ENCODE measurements at regions not wholly inside any gene's neighbourhood (a gene's known extent, or its start where the extent isn't known, plus 50 kb on each side); places are given as distances from the start of the nearest gene placed in this dataset.

DNA sequence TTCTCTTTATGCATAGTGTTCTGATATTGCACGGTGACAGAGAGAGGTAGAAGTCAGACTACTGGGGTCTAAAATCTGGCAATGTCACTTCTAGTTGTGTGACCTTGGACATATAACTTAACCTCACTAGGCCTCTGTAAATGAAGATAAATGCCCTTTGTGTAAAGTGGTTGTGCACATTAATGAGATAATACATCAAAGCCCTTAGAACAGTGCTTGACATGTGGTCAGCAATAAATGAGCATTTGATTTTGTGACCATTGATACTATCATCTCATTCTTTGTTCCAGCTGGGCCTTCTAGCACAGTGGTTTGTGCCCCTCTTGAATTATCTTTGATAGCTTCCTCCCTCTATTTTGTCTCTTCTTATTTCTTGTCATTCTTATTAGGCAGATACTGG lies 74.1 kb upstream of the C10orf90 start:
- Mint-ChIP-seq H3K4me3 (no peak overlapping the region), H3K27me3 (ENCODE audit: insufficient read depth, low read depth) (peaks cover 6% of the 10 kb centered on the region), H3K4me1 (peaks cover 3% of the 10 kb centered on the region), H3K9me3 (no peaks in the 10 kb centered on the region), H3K36me3 (no peaks in the 10 kb centered on the region), H3K27ac (no peak overlapping the region)
- DNase-seq (ENCODE audit: low spot score), result no peak
- Histone ChIP-seq H3K36me3 (no peaks in the 10 kb centered on the region), H3K27me3 (peaks cover 4% of the 10 kb centered on the region), H3K9ac (no peak overlapping the region), H2AFZ (replicated peaks) (no peak overlapping the region), H3K4me1 (peaks cover 11% of the 10 kb centered on the region), H4K20me1 (ENCODE audit: low read depth) (no peaks in the 10 kb centered on the region), H3F3A (ENCODE audit: low read depth) (peaks cover 5% of the 10 kb centered on the region), H3K27ac (no peak overlapping the region), H3K4me3 (no peak overlapping the region), H3K4me2 (no peak overlapping the region), H3K79me2 (ENCODE audit: low read depth) (no peaks in the 10 kb centered on the region), H3K9me3 (ENCODE audit: low read depth) (no peaks in the 10 kb centered on the region)
- no peak for TF ChIP-seq EZH2 (IDR thresholded peaks at IDR 0.05)
- TF ChIP-seq, protein P1, sequence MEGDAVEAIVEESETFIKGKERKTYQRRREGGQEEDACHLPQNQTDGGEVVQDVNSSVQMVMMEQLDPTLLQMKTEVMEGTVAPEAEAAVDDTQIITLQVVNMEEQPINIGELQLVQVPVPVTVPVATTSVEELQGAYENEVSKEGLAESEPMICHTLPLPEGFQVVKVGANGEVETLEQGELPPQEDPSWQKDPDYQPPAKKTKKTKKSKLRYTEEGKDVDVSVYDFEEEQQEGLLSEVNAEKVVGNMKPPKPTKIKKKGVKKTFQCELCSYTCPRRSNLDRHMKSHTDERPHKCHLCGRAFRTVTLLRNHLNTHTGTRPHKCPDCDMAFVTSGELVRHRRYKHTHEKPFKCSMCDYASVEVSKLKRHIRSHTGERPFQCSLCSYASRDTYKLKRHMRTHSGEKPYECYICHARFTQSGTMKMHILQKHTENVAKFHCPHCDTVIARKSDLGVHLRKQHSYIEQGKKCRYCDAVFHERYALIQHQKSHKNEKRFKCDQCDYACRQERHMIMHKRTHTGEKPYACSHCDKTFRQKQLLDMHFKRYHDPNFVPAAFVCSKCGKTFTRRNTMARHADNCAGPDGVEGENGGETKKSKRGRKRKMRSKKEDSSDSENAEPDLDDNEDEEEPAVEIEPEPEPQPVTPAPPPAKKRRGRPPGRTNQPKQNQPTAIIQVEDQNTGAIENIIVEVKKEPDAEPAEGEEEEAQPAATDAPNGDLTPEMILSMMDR (IDR thresholded peaks at IDR 0.05), result no peak

DNA sequence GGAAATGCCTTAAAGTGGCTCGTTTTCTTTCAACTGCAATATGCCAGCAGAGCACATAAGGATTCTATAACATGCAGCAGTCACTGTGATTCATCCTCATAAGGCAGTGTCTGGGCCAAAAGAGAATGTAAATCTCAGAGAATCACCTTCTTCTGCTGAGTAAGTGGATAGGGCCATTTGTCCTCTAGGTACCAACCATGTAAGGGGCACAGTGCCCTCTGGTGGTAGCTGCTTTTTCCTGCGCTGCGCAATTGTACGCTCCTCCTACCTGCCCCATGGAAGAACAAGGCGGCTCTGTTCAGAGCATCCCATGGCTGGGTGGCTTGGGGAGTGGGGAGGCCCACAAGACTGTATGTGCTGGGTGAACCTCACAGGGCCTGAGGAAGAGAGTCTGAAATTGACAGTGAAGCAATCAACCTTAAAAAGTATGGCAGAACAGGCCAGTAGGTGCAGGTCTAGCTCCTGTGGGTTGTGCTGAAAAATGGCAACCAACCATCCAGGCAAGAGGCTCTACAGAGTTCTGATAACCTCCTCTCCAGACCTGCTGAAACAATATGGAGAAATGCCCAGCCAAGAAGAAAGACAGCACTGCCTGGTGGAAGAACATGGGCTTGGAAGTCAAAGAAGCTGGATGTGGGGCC lies 78.6 kb upstream of the C10orf90 start:
- no peak overlapping the region for H3K4me2 ChIP-seq
- peak overlapping the region; percentile 45 for H2AFZ ChIP-seq (replicated peaks)
- no peaks in the 10 kb centered on the region for H3K36me3 ChIP-seq
- no peak overlapping the region for H3K4me3 ChIP-seq
- Mint-ChIP-seq H3K9me3 (no peaks in the 10 kb centered on the region), H3K36me3 (no peaks in the 10 kb centered on the region), H3K4me1 (no peaks in the 10 kb centered on the region), H3K4me3 (no peak overlapping the region), H3K27ac (no peak overlapping the region), H3K27me3 (ENCODE audit: insufficient read depth, low read depth) (peaks cover 6% of the 10 kb centered on the region)
- H3K79me2 ChIP-seq (ENCODE audit: low read depth), result no peaks in the 10 kb centered on the region
- H4K20me1 ChIP-seq (ENCODE audit: low read depth), result no peaks in the 10 kb centered on the region
- H3K9me3 ChIP-seq (ENCODE audit: low read depth), result no peaks in the 10 kb centered on the region
- no peak overlapping the region for H3K27ac ChIP-seq
- no peaks in the 10 kb centered on the region for H3K27me3 ChIP-seq
- no peak for TF ChIP-seq EZH2 (IDR thresholded peaks at IDR 0.05)
- TF ChIP-seq, protein P1 (IDR thresholded peaks at IDR 0.05), result peak; percentile 89
- no peak overlapping the region for H3K9ac ChIP-seq
- H3F3A ChIP-seq (ENCODE audit: low read depth), result no peaks in the 10 kb centered on the region
- peak; percentile 90 for DNase-seq (ENCODE audit: low spot score)
- no peaks in the 10 kb centered on the region for H3K4me1 ChIP-seq

DNA sequence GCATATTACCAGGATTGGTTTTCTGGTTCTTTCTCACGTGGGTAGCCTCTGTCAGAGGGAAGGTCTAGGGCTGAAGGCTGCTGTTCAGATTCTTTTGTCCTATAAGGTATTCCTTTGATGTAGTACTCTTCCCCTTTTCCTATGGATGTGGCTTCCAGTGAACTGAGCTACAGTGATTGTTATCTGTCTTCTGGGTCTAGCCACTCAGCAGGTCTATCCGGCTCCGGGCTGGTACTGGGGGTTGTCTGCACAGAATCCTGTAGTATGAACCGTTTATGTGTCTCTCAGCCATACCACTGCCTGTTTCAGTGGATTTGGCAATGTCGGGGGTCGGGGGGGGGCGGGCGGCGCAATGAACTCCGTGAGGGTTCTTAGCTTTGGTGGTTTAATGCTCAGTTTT lies 84.5 kb upstream of the C10orf90 start:
- Histone ChIP-seq H3K9ac (no peak overlapping the region), H3K9me3 (ENCODE audit: low read depth) (no peaks in the 10 kb centered on the region), H3K27ac (no peak overlapping the region), H3F3A (ENCODE audit: low read depth) (no peaks in the 10 kb centered on the region), H3K27me3 (no peaks in the 10 kb centered on the region), H3K36me3 (no peaks in the 10 kb centered on the region), H4K20me1 (ENCODE audit: low read depth) (no peaks in the 10 kb centered on the region), H3K4me1 (no peaks in the 10 kb centered on the region), H3K79me2 (ENCODE audit: low read depth) (no peaks in the 10 kb centered on the region), H3K4me3 (no peak overlapping the region), H3K4me2 (no peak overlapping the region), H2AFZ (replicated peaks) (no peak overlapping the region)
- Mint-ChIP-seq H3K4me1 (no peaks in the 10 kb centered on the region), H3K27me3 (ENCODE audit: insufficient read depth, low read depth) (peaks cover 4% of the 10 kb centered on the region), H3K9me3 (peaks cover 7% of the 10 kb centered on the region), H3K36me3 (no peaks in the 10 kb centered on the region), H3K4me3 (no peak overlapping the region), H3K27ac (no peak overlapping the region)
- DNase-seq (ENCODE audit: low spot score), result no peak
- no peak for TF ChIP-seq EZH2 (IDR thresholded peaks at IDR 0.05)
- no peak for TF ChIP-seq EZH2phosphoT487 (IDR thresholded peaks at IDR 0.05)
- TF ChIP-seq, protein P1 (IDR thresholded peaks at IDR 0.05), result no peak

All from neural progenitor cell (in vitro differentiated cells).